Lower leg skin (tissue), 3 donors: ENCODE measurements at regions not wholly inside any gene's neighbourhood (a gene's known extent, or its start where the extent isn't known, plus 50 kb on each side); places are given as distances from the start of the nearest gene placed in this dataset.

ENCODE experiments used
- CTCF ChIP-seq, 3 donors: fragments of 450-650 bp; IDR thresholded peaks; one replicate each; pipeline ENCODE4 v1.5.1; 2016; ENCODE audit warnings: antibody characterized with exemption in 3 of 3, mild to moderate bottlenecking in 3 of 3, moderate library complexity in 2 of 3
- POLR2A ChIP-seq, 2 donors: fragments of 450-650 bp; IDR thresholded peaks; one replicate each; pipeline ENCODE4 v1.6.1; 2016 to 2017; ENCODE audit warnings: antibody characterized with exemption in 2 of 2, mild to moderate bottlenecking in 1 of 2, moderate library complexity in 1 of 2

- TF ChIP-seq CTCF (IDR thresholded peaks at IDR 0.05) (no peak), POLR2A (IDR thresholded peaks at IDR 0.05) (no peak)
Observed at GRCh38 chr18:65056575-65056974, 694.2 kb upstream of the CDH7 start.
